Stimulated activated memory B cell treated with anti-CD40 and anti-IgM and Interleukin-4, amounts not matched to agents 10 μg/mL and 1 μg/mL and 100 μg/mL, for 72 hours (primary cell): ENCODE measurements at regions not wholly inside any gene's neighbourhood (a gene's known extent, or its start where the extent isn't known, plus 50 kb on each side); places are given as distances from the start of the nearest gene placed in this dataset.

Source experiments
- ATAC-seq: fragments of 150-1000 bp; cut with Tn5 transposase; 2 replicates; pipeline ENCODE4 v1.10.0; 2021
- H3K27ac Mint-ChIP-seq: one replicate; pipeline ENCODE4 v1.8.0; 2022; ENCODE audit warnings: mild to moderate bottlenecking, mixed read lengths
- H3K27me3 Mint-ChIP-seq: one replicate; pipeline ENCODE4 v1.8.0; 2022; ENCODE audit warnings: mixed read lengths
- H3K36me3 Mint-ChIP-seq: one replicate; pipeline ENCODE4 v1.8.0; 2022; ENCODE audit warnings: mixed read lengths
- H3K4me1 Mint-ChIP-seq: one replicate; pipeline ENCODE4 v1.8.0; 2022; ENCODE audit warnings: mixed read lengths
- H3K4me3 Mint-ChIP-seq: one replicate; pipeline ENCODE4 v1.8.0; 2022; ENCODE audit warnings: mild to moderate bottlenecking, moderate library complexity, mixed read lengths
- H3K9me3 Mint-ChIP-seq: one replicate; pipeline ENCODE4 v1.8.0; 2022; ENCODE audit warnings: mixed read lengths

DNA sequence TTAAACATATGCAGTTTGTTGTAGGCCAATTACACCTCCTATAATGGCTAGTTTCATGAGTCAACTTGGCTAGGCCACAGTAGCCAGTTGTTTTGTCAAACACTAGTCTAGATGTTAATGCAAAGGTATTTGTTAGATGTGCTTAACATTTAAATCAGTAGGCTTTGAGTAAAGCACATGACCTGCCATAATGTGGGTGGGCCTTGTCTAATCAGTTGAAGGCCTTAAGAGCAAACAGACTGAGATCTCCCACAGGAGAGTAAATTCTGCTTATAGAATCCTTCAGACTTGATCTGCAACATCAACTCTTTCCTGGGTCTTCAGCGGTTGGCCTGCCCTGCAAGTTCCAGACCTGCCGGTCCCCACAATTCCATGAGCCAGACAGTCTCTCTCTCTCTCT is 1345.9 kb downstream of the BRD1 start:
- no peak overlapping the region for H3K27ac Mint-ChIP-seq
- no peaks in the 10 kb centered on the region for H3K36me3 Mint-ChIP-seq
- ATAC-seq, result no peak
- no peaks in the 10 kb centered on the region for H3K9me3 Mint-ChIP-seq
- H3K4me1 Mint-ChIP-seq, result no peaks in the 10 kb centered on the region
- peaks cover 27% of the 10 kb centered on the region for H3K27me3 Mint-ChIP-seq
- H3K4me3 Mint-ChIP-seq, result no peak overlapping the region

DNA sequence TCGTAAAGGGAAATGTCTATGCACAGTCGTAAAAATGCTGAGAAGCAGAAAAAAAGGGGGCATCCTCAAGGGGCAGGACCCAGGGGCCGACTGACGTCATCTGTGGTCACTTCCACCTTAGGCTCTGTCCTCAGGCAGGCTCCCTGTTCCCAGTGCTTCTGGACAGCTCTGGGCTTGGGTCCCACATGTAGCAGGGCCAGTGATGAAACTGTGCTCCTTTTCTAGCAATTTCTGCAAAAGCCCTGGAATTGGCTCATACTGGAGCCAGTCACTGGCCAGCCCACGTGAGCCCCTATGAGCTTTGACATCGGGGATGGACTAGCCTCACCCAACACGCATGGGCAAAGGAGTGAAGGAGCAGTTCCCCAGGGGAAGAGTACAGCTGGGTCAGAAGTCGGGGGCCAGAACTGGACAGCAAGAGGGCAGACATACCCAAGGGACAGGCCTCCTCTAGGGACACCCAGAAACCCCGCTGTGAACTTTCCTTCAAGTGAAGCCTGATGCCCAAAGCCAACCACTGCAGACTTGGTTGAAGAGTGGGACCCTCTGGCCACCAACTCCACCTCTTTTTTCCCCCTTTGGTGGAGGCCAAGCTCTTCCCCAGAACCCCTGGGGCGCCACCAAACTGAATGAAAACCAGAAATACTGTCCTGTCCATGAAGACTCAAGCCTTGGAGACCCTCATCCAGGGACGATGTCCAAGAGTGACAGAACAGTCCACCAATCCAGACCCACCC is 1349.0 kb downstream of the BRD1 start:
- Mint-ChIP-seq H3K4me1 (no peaks in the 10 kb centered on the region), H3K4me3 (no peak overlapping the region), H3K27ac (no peak overlapping the region), H3K27me3 (peaks cover 36% of the 10 kb centered on the region), H3K36me3 (no peaks in the 10 kb centered on the region), H3K9me3 (no peaks in the 10 kb centered on the region)
- no peak for ATAC-seq

DNA sequence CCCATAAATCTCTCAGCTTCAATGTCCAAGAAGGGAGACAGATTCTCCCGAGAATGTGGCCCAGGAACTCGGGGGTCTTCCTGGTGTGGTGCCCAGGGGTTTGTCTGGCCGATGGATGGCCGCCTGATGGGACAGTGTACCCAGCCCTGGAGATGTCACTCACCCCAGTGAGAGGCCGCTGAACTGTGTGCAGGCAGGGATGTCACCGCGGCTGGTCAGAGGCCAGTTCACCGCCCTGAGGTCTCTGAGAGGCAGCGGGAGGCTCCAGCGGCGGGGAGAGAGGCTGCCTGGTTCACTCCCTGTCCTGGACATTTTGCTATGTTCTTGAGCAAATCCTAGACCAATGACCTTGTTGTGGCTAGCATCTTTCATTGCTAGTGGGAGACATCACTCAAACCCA is 1349.5 kb downstream of the BRD1 start:
- Mint-ChIP-seq H3K4me3 (no peak overlapping the region), H3K27ac (no peak overlapping the region), H3K36me3 (no peaks in the 10 kb centered on the region), H3K27me3 (peaks cover 42% of the 10 kb centered on the region), H3K4me1 (no peaks in the 10 kb centered on the region), H3K9me3 (no peaks in the 10 kb centered on the region)
- no peak for ATAC-seq

GRCh38 chr22:48477031-48477721 is 1350.5 kb downstream of the BRD1 start:
- ATAC-seq, result no peak
- Mint-ChIP-seq H3K4me3 (no peak overlapping the region), H3K27ac (no peak overlapping the region), H3K9me3 (no peaks in the 10 kb centered on the region), H3K27me3 (peaks cover 50% of the 10 kb centered on the region), H3K36me3 (no peaks in the 10 kb centered on the region), H3K4me1 (no peaks in the 10 kb centered on the region)

DNA sequence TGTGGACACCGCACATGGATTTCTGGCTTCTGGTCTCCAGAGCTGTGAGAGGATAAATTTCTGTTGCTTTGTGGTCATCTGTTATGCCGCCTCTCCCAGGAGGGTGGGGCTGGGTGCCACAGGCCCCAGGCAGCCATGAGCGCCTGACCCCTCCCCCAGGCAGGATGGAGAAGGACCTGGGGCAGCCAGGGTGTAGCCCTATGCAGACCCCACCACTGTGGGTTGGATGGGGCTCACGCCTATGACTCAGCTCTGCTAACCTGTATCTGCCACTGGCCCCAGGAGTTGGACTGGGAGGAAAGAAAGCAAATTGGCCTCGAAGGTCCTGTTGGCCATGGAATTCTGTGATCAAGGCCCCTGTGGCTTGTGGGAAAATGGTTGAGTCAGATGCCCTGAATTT is 1351.1 kb downstream of the BRD1 start:
- no peaks in the 10 kb centered on the region for H3K4me1 Mint-ChIP-seq
- H3K4me3 Mint-ChIP-seq, result no peak overlapping the region
- H3K9me3 Mint-ChIP-seq, result no peaks in the 10 kb centered on the region
- H3K27me3 Mint-ChIP-seq, result peaks cover 50% of the 10 kb centered on the region
- ATAC-seq, result peak; percentile 45
- no peak overlapping the region for H3K27ac Mint-ChIP-seq
- H3K36me3 Mint-ChIP-seq, result no peaks in the 10 kb centered on the region

GRCh38 chr22:48475661-48476345 is 1351.9 kb downstream of the BRD1 start:
- Mint-ChIP-seq H3K27ac (no peak overlapping the region), H3K4me1 (no peaks in the 10 kb centered on the region), H3K36me3 (no peaks in the 10 kb centered on the region), H3K9me3 (no peaks in the 10 kb centered on the region), H3K27me3 (peaks cover 50% of the 10 kb centered on the region), H3K4me3 (no peak overlapping the region)
- no peak for ATAC-seq

GRCh38 chr22:48474881-48475280 is 1352.8 kb downstream of the BRD1 start:
- Mint-ChIP-seq H3K27me3 (peaks cover 50% of the 10 kb centered on the region), H3K9me3 (no peaks in the 10 kb centered on the region), H3K4me1 (no peaks in the 10 kb centered on the region), H3K27ac (no peak overlapping the region), H3K4me3 (no peak overlapping the region), H3K36me3 (no peaks in the 10 kb centered on the region)
- no peak for ATAC-seq

DNA sequence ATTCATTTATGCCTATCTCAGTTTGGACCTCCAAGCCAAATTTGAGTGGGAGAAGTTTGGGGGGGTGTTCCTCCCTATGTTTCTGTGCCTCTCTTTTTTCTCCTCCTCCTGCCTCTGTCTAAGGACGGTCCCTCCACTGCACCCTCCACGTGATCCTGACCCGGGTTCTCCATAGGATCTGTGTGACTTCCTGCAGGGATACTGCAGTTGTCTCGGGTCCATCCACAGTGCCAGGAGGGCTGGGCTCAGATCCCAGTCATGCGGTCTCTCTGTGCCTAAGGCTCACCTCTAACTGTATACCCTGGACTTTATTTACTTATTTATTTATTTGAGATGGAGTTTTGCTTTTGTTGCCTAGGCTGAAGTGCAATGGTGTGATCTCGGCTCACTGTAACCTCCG is 1354.5 kb downstream of the BRD1 start:
- H3K9me3 Mint-ChIP-seq, result peaks cover 1% of the 10 kb centered on the region
- ATAC-seq, result no peak
- H3K4me1 Mint-ChIP-seq, result no peaks in the 10 kb centered on the region
- no peak overlapping the region for H3K27ac Mint-ChIP-seq
- H3K36me3 Mint-ChIP-seq, result no peaks in the 10 kb centered on the region
- no peak overlapping the region for H3K4me3 Mint-ChIP-seq
- H3K27me3 Mint-ChIP-seq, result peaks cover 50% of the 10 kb centered on the region

- peaks cover 3% of the 10 kb centered on the region for H3K27me3 Mint-ChIP-seq
- no peak overlapping the region for H3K4me3 Mint-ChIP-seq
- no peaks in the 10 kb centered on the region for H3K36me3 Mint-ChIP-seq
- H3K27ac Mint-ChIP-seq, result no peak overlapping the region
- no peak for ATAC-seq
- H3K9me3 Mint-ChIP-seq, result peaks cover 4% of the 10 kb centered on the region
- H3K4me1 Mint-ChIP-seq, result no peaks in the 10 kb centered on the region
Observed at GRCh38 chr22:48464246-48464645, 1363.4 kb downstream of the BRD1 start.

- ATAC-seq, result no peak
- no peaks in the 10 kb centered on the region for H3K9me3 Mint-ChIP-seq
- no peaks in the 10 kb centered on the region for H3K4me1 Mint-ChIP-seq
- no peak overlapping the region for H3K27ac Mint-ChIP-seq
- peaks cover 44% of the 10 kb centered on the region for H3K27me3 Mint-ChIP-seq
- no peaks in the 10 kb centered on the region for H3K36me3 Mint-ChIP-seq
- no peak overlapping the region for H3K4me3 Mint-ChIP-seq
Observed at GRCh38 chr22:48459859-48460823, 1367.5 kb downstream of the BRD1 start.

DNA sequence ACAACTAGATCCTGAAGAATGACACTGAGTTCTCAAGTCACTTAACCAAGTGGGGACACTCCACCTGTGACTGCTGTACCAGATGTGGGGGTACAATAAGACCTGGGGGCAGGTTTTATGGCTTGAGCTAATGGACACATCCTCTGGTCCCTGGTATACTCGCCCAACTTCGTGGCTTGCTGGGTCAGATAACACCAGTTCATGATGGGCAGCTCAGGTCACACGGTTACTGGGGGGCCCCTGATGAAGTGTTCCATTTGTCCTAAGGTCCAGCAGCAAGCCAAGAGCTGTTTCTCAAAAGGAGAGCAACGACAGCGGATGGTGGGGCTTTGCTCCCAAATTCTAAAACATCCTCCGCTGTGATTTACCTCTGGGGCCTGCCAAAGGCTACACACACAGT is 1368.4 kb downstream of the BRD1 start:
- Mint-ChIP-seq H3K4me3 (no peak overlapping the region), H3K9me3 (no peaks in the 10 kb centered on the region), H3K36me3 (no peaks in the 10 kb centered on the region), H3K27me3 (peaks cover 53% of the 10 kb centered on the region), H3K27ac (no peak overlapping the region), H3K4me1 (no peaks in the 10 kb centered on the region)
- no peak for ATAC-seq

DNA sequence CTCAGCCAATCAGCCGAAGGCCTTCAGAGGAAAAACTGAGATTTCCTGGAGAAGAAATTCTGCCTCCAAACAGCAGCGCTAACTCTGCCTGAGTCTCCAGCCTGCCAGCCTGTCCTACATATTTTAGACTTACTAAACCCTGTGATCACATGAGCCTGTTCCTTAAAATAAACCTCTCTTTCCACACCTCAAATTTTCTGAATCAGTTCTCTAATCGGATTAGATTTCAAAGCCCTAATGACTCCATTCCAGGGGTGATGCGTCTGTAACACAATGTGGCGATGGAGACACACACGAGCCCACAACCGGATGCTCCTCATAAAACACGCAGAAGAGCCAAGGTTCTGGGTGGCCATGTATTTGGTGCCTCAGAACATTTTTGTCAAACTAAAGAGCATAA is 1371.2 kb downstream of the BRD1 start:
- H3K27ac Mint-ChIP-seq, result no peak overlapping the region
- no peak overlapping the region for H3K4me3 Mint-ChIP-seq
- no peaks in the 10 kb centered on the region for H3K9me3 Mint-ChIP-seq
- H3K4me1 Mint-ChIP-seq, result no peaks in the 10 kb centered on the region
- ATAC-seq, result no peak
- H3K27me3 Mint-ChIP-seq, result peaks cover 74% of the 10 kb centered on the region
- no peaks in the 10 kb centered on the region for H3K36me3 Mint-ChIP-seq

DNA sequence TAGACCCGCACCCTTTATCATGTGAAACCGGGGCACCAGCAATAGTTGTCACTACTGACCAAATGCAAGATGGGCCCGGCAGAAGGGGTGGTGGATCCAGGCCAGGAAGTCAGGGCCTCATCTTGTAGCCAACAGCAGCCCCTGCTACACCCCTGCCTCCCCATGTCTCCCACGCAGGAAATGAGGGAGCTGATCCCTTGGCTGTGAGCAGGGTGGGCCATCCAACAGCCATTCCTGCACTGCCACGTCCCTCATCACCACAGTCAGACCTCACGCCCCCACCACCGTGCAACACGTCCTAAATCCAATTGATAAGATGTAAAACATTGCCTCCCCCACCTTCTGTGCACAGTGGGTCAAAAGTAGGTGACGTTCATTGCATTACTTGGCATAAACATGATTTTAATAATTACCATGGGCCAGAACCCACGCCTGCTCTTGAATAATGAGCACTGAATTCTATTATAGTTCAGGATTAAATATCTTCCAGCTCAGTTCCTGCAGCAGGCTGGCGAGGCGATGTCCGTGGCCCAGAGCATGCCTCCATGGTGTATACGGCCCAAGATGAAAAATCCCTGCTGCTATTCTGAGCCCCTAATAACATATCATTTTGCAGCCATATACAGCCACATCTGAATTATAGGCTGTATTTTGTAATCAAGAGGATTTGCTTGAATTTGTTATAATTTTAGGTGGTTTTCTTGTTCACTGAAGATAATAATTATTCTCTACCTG is 1373.8 kb downstream of the BRD1 start:
- Mint-ChIP-seq H3K27me3 (peaks cover 74% of the 10 kb centered on the region), H3K9me3 (no peaks in the 10 kb centered on the region), H3K36me3 (no peaks in the 10 kb centered on the region), H3K27ac (no peak overlapping the region), H3K4me3 (no peak overlapping the region), H3K4me1 (no peaks in the 10 kb centered on the region)
- no peak for ATAC-seq

GRCh38 chr22:48453171-48453570 is 1374.5 kb downstream of the BRD1 start:
- Mint-ChIP-seq H3K4me1 (no peaks in the 10 kb centered on the region), H3K9me3 (no peaks in the 10 kb centered on the region), H3K36me3 (no peaks in the 10 kb centered on the region), H3K4me3 (no peak overlapping the region), H3K27ac (no peak overlapping the region), H3K27me3 (peaks cover 67% of the 10 kb centered on the region)
- no peak for ATAC-seq
